Stimulated activated CD4-positive, alpha-beta T cell treated with anti-CD3 and anti-CD28 coated beads, Interleukin-12 subunit alpha, Interleukin-12 subunit beta, amount 100 ng/mL, for 48 hours (primary cell): ENCODE measurements at regions not wholly inside any gene's neighbourhood (a gene's known extent, or its start where the extent isn't known, plus 50 kb on each side); places are given as distances from the start of the nearest gene placed in this dataset.

Source experiments
- DNase-seq, 3 donors: peaks; one replicate each; pipeline ENCODE4 v3.0.0-alpha.2; 2020; ENCODE audit warnings: low read depth in 2 of 3, low spot score in 1 of 3

DNA sequence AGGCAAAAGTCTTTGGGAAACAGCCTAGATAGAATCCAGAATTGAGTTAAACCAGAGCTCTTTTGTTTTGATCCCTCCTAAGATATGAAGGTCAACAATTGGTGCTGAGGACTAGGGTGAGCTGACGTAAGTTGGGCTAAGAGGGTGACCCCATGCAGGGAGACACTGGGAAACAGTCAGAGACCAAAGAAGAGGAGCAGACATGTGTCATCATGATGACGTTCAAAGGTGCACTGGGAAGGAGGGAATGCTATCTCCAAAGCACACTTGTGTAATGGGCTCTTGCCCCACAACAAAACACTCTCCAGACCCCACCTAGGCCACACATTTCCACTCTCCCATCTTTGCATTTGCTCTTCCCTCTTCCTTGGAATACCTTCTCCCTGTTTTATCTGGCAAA, 481.4 kb downstream of the COG6 start:
- DNase-seq: no peak

DNA sequence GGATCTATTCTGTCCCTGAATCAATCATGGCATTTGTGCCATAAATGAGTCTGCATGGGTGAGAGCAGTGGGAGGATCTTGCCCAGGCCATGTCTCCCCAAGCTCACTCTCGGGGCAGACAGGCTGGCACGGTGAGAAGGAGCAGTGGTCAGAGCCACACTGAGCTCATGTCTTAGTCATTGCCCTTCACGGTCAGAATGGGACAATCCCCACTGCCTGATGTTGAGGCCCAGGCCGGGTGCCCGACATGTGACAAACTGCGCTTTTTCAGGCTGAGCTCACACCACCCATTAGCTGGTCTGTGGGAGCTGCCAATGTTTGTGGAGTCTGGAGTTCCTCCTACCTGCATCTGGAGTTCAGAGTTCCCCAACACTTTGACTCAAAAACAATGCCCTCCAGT, 481.9 kb downstream of the COG6 start:
- DNase-seq: no peak

GRCh38 chr13:40139896-40140520, 484.5 kb downstream of the COG6 start:
- no peak for DNase-seq

DNA sequence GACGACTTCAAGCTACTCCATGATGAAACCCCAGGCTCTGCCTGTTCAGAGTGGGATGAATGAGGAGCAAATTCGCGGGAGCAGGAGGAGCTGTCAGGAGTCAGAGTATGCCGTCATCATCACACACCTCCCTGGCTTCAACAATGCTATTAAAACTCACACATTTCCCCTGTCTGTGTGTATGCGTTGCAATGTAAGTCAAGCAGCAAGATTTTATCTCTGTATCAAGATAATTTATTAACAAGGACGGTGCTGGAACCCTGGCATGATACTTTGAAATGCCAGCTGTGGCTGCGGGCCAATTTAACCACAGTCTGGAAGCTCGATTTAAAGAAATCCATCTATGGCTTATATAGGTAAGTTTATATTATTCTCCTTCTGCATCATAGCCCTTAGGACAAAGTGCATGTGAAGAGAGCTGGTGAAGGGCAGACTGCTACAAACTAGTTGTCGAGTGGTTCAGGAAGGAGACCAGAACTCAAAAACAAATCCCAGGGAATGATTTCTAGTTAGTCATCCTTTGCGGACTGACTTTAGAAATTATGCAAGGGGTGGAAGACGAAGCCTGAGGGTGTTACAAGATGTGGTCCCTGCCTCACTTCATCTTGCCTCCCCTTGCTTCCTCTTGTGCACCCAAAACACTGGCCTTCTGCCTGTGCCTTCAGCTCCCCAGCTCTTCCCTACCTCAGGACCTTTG, 486.5 kb downstream of the COG6 start:
- DNase-seq: no peak

DNA sequence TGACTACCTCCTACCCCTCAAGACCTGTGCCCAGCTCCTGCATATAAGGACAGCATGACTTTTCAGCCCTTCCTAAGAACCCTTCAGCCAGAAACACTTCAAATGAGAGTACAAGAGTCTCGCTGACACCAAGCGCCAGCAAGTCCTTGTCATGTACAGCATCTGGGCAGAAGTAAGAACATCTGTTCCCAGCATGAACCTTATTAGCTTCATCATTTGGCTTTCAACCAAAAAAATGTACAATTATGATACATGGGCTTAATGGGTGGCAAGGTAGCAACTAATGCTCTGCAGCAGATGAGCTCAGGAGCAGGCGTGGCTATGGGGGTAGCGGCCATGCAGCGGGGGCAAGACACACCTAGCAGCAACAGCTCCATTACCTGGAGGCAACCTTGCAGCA, 487.6 kb downstream of the COG6 start:
- DNase-seq: no peak

DNA sequence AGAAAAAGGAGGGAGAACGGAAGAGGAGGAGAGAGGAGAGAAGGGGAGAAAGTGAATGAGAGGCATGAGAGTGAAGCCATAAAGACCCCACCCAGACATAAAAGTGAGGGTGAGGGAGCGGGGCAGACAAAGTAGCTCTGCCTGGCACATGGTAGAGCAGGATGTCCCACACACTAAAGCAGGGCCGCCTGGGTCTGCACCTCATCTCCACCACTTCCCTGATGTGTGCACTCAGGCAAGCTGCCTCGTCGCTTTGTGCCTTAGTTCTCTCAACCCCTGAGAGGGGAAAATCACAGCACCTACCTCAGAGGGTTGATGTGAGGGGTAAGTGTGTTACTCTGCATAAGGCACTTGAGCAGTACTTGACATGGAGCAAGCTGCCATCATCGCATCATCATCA, 488.1 kb downstream of the COG6 start:
- DNase-seq: no peak

DNA sequence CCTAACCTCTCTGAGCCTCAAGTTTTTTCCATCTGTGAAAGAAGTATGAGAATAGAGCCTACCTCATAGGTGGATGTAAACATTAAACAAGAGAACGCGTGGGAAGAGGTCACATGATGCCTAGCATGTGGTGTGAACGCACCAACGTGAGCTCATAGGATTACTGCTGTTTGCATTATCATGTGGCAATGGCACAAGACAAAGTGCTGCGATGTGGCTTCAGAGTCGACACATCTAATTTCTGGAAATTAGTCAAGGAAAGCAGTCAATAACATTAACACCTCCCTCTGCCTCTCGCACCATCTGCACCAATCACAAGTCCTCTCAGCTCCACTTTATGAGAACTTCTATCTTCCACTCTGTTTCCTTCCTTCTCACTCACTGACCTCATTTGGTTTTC, 489.7 kb downstream of the COG6 start:
- peak in 2 of 3 donors; percentile 40 to 42 for DNase-seq

- DNase-seq: no peak
Measured at GRCh38 chr13:40146063-40146462, 490.6 kb downstream of the COG6 start.

GRCh38 chr13:40146611-40147117, 491.2 kb downstream of the COG6 start:
- DNase-seq: no peak

GRCh38 chr13:40148101-40148500, 492.6 kb downstream of the COG6 start:
- DNase-seq: no peak

- no peak for DNase-seq
Measured at GRCh38 chr13:40148742-40149141, 493.3 kb downstream of the COG6 start.

- DNase-seq: no peak
Measured at GRCh38 chr13:40149611-40150274, 494.3 kb downstream of the COG6 start.

DNA sequence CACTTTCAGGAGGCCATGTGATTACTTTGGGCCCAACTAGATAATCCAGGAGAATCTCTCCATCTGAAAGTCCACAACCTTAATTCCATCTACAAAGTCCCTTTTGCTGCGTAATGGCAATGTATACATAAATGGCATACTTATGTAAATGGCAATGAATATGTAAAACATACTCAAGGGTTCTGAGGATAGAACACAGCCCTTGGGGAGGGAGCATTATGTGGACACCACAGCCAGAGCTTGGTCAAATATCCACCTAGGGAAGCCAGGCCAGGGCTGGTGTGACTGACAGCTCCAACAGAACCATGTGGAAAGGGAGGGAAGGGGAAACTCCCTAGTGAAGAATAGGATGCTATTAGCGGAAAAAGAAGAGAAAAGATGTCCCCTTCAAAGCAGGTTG, 496.2 kb downstream of the COG6 start:
- no peak for DNase-seq

DNA sequence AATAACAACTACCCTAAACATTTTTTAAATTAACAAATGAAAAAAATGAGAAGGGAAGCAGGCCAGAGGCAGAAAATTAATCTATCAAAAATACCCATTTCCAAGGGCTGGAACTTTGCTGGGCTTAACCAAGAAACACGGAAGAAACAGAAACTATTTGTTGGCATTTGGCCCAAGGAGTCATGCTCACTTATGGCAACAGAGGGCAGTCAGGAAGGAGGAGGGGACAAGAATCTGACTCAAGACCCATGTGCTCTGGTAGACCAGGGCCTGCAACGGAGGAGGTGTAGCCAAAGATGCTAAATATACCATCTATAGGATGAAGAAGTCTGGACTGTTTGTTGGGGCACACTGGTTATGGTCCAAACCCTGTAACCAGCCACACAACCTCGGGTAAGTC, 496.7 kb downstream of the COG6 start:
- DNase-seq: no peak

- no peak for DNase-seq
Measured at GRCh38 chr13:40152922-40153321, 497.5 kb downstream of the COG6 start.

- no peak for DNase-seq
Measured at GRCh38 chr13:40153516-40153915, 498.1 kb downstream of the COG6 start.

DNA sequence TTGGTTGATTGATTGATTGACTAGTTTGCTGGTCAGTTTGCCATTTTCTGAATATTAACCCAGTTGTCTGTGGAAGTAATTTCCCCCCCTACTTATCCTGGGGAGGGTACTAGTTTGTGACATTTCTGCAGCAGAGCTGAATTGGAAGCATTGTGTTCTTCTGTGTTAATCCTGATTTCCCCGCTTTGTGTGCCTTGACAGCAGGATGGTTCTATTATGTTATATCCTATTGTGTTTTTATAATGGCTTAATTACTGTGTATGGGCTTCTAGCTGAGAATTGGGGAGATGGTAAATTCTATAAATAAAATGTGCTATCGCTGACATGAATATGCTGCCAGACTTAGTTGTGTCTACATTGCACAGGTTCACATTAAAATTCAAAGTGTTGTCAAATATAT, 499.7 kb downstream of the COG6 start:
- DNase-seq: no peak

- no peak for DNase-seq
Measured at GRCh38 chr13:40158218-40158617, 502.8 kb downstream of the COG6 start.

DNA sequence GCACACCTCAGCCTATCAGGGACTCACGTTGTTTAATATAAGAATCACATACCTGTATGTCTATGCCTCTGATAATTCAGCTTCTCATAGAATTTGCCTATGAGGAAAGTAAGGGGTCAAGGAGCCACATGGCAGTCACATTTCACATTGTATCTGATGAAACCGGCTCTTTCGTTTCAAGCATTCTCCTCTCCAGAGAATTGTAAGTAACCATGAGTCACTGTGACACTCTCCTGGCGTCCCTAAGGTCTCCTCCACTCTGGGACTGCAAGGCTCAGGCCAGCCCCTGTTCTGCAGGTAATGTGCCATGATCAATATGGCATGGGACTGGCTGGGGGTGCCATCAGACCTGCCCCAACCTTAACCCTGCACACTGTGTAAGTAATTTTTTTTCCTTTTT, 503.3 kb downstream of the COG6 start:
- no peak for DNase-seq

DNA sequence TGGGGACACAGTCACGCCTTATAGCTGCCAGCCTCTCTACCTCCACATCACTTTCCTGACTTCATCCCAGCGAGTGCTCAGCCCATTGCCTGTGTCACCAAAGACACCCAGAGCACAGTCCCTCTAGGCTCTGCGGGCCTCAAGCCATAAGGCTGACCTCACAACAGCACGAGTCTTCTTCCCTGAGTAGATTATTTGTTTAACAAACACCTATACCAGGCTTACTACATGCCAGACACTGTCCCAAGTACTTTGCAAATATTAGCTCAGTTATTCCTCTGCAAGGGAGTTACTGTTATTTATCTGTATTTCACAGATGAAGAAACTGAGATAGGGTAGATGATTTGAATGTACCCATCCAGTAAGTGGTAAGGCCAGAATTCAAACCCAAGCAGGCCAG, 504.3 kb downstream of the COG6 start:
- no peak for DNase-seq

- DNase-seq: no peak
Measured at GRCh38 chr13:40160618-40161350, 505.3 kb downstream of the COG6 start.

DNA sequence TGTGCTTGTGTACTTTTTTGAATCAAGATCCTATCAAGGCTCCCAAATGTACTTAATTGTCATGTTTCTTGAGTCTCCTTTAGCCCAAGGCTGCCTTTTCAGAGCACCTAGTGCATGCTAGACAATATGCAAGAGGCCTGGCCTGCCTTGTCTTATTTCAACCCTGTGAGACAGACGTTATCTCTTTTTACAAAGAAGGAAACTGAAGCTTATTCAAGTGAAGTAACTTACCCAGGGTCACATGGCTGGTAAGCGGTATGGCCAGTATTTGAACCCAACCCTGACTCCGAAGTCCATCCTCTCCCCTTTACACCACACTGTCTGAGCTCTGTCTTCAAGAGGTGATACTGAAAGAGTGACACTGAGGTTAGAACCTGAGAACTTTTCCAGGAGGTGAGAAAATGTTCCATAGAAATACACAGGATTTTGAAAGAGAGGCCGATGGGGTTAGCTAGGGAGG, 505.1 kb downstream of the FOXO1 start:
- DNase-seq: no peak
